Ramos (cell line): ENCODE measurements at regions not wholly inside any gene's neighbourhood (a gene's known extent, or its start where the extent isn't known, plus 50 kb on each side); places are given as distances from the start of the nearest gene placed in this dataset.

Source experiments
- in situ Hi-C: fragments of 300-500 bp; cut with MboI; formaldehyde crosslinking; loops from one replicate; pipeline ENCODE4 v1.14.3; 2022; ENCODE audit warnings: low sequenced_read_pairs; ENCODE audit not compliant: unreplicated experiment

DNA sequence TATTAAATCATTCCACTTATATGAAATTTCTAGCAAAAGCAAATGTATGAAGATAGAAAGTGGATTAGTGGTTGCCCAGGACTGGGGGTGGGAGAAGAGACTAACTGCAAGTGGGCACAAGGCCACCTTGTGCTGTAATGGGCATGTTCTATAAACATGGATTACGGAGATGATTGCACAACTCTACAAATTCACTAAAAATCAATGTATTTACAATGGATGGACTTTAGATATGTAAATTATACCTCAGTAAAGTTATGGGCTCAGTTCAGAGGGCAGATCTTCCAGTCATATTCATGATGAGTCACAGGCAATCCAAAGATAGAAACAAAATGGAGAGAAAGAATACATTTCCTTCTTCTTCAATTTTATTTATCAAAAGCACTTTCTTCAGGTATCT is 173.9 kb downstream of the NDUFA12 start:
- in situ Hi-C loops = no loop called here

DNA sequence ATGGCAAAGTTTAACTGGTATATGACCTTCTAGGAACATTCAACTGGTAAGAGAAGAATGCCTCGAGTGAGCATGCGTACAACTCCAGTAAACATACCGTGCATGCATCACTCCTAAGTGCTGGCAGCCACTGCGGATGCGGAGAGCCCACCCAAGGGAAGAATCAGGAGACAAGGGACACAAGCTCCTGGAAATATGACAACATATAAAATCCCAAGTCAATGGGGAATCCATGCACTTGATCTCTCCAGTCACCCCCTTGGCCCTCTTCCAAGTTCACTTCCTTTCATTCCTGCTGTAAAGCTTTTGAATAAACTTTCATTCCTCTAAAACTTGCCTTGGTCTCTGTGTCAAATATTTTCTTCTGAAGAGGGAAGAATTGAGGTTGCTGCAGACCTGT is 168.7 kb upstream of the TMCC3 start:
- in situ Hi-C loops = loop anchor here (5.0 kb wide), 1 partner anchor 53 kb away; no protein-coding TSS in a partner anchor

DNA sequence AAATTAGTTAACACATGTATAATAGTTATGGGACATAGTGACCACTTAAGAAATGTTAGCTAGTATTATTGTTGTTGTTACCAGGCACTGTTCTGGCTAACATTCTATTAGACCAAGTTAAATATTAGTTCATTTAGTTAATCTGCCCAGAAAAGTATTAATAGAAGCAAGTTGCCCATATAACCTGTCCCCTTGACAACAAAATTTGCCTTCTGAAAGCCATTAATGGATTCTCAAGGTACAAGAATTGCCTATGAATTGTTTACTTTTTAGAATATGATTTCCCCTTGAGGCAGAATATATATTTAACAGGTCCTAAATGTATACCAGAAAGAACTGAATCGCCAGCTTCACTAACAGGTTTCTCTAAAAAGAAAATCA is 167.3 kb upstream of the TMCC3 start:
- in situ Hi-C loops = loop anchor here (5.0 kb wide), 1 partner anchor 55 kb away; no protein-coding TSS in a partner anchor

DNA sequence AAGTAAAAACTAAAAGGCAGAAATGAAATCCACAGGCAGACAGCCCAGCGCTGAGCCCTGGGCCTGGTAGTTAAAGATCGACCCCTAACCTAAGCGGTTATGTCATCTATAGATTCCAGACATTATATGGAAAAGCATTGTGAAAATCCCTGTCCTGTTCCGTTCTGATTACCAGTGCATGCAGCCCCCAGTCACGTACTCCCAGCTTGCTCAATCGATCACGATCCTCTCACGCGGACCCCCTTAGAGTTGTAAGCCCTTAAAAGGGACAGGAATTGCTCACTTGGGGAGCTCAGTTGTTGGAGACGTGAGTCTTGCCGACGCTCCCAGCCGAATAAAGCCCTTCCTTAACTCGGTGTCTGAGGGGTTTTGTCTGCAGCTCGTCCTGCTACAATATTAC is 166.8 kb upstream of the TMCC3 start:
- in situ Hi-C loops = loop anchor here (5.0 kb wide), 1 partner anchor 55 kb away; no protein-coding TSS in a partner anchor

DNA sequence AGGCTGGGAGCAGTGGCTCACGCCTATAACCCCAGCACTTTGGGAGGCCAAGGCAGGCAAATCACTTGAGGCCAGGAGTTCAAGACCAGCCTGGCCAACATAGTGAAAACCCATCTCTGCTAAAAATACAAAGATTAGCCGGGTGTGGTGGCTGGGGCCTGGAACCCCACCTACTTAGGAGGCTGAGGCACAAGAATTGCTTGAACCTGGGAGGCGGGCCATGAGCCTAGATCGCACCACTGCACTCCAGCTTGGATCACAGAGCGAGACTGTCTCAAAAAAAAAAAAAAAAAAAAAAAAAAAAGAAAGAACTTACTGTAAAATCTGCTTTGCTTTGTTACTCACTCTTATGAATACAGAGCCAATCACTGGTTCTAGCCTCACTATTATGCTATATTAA is 166.4 kb upstream of the TMCC3 start:
- in situ Hi-C loops = loop anchor here (5.0 kb wide), 1 partner anchor 56 kb away; no protein-coding TSS in a partner anchor

DNA sequence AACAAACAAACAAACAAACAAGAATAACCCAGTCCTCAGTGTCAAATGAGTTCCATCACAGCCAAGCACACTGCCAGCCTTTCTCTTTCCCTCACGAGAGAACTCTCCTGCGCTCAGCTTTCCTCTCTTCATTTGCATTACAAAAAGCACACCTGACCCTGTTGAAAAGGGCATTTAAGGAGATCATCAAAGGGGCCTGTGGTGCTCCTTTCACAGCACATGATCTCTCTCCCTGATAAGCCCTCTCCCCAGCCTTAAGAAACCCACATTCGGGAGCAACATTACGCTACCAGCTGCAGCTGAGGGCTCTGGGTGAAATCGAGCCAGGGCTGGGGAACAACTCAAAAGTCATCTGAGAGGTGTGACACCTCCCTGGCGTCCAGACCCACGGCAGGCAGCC is 165.6 kb upstream of the TMCC3 start:
- in situ Hi-C loops = loop anchor here (5.0 kb wide), 1 partner anchor 56 kb away; no protein-coding TSS in a partner anchor

DNA sequence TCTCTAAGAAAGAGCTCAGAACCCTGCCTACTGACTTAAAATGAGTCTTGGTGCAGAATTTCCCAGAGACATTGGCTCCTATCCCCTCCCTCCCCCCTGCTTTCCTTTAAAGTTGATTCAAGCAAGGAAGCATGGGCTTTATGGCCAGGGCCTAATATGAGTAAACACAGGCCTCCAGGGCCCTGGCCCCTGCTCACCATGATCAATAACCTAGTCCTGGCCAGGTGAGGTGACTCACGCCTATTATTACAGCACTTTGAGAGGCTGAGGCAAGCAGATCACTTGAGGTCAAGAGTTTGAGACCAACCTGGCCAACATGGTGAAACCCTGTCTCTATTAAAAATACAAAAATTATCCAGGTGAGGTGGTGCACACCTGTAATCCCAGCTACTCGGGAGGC is 165.1 kb upstream of the TMCC3 start:
- in situ Hi-C loops = loop anchor here (5.0 kb wide), 1 partner anchor 57 kb away; no protein-coding TSS in a partner anchor

DNA sequence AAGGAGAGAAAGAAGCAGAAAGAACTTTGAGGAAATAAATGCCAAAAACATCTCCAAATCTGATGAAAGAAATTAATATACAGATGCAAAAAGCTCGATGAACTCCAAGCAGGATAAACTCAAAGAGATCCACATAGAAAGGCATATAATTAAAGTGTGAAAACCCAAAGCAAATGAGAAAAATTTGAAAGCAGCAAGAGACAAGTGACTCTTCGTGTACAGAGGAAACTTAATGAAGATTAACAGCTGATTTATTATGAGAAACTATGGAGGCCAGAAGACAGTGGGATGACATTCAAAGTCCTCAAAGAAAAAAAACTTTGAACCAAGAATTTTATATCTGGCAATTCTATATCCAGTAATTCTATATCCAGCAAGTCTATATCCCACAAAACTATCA is 163.0 kb upstream of the TMCC3 start:
- in situ Hi-C loops = no loop called here

DNA sequence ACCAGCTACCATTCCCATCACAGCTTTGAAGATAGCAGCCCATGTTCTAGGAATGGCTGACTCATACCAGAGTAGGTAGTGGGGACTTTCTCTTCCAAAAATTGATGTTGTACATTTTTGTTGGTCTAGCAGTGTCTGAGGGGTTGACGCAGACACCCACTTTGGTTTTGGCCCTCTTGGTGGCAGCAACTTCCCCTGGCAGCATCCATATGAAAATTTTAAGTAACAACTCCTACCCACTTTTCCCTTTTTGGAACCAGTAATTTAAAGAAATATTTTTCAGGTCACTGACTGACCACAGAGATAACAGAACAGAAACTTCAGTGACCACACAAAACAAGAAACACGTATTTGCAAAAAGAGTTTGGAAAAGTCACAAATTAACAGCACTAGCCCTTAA is 162.0 kb upstream of the TMCC3 start:
- in situ Hi-C loops = no loop called here

DNA sequence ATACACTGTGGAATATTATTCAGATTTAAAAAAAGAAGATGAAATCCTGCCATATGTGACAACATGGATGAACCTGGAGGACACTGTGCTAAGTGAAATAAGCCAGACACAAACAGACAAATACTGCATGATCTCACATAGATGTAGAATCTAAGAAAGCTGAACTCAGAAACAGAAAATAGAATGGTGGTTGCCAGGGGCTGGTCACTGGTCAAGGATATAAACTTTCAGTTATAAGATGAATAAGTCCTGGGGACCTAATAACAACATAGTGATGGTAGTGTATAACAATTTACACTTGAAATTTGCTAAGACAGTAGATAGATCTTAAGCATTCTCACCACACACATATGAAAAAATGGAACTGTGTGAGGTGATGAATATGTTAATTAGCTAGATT is 161.3 kb upstream of the TMCC3 start:
- in situ Hi-C loops = no loop called here

DNA sequence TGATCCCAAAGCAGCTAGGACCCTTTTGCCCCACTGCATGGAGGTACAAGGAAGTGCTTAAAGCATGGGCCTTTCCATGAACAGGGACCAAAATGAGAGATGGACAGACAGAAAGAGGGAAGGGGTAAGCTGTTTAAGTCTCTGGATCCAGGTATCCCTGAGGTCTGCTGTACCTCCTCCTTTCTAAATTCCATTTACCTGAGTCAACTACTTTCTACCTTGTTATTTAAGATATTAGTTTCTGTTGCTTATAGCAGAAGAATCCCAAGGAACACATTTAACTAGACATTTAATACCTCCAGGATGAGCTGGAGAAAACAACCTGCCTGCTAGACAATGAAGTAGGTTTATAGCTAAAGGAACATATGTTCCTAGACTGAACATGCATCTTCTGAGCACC is 157.6 kb upstream of the TMCC3 start:
- in situ Hi-C loops = no loop called here

DNA sequence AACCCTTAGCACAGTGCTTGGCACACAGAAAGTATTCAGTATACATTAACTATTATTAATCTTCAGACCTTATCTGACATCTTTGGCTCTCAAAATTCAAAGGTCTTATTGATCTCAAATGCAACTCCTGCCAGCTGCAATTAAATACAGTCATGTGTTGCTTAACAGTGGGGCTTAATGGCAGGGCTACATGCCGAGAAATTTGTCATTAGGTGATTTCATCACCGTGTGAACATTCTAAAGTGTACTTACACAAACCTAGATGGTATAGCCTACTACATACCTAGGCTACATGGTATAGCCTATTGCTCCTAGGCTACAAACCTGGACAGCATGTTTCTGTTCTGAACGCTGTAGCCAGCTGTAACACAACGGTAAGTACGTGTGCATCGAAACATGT is 156.3 kb upstream of the TMCC3 start:
- in situ Hi-C loops = no loop called here

DNA sequence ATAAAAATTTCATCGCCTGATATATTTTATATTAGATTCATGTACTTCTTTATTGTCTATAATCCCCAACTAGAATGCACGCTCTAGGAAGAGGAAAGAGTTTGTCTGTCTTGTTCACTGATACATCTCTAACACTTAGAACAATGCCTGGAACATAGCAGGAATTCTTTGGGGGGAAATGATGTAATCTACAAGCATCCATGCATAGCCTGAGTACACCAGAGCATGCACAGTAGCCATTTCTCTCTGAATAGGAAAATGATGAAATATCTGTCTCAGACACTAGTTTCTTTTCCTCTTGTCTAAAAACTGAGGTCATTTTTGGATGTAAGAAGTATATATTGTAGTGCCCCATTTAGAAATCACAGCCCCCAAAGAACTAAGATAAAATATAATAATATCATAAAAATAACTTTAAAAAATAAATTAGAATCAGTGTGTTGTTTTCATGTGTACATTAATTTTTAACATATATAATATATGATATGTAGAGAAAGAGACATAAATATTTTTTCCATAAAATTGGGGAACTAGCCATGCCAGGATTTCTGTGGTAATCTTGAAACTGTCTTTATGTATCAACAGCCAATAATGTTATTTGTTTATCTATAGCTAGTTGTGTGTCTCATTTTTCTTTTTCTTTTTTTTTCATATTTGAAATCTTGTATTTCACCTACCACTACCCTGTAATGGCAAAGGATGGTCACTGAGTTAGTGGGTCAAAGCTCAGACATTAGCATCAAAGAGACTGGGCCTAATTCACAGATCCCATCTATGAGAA is 155.6 kb upstream of the TMCC3 start:
- in situ Hi-C loops = no loop called here

DNA sequence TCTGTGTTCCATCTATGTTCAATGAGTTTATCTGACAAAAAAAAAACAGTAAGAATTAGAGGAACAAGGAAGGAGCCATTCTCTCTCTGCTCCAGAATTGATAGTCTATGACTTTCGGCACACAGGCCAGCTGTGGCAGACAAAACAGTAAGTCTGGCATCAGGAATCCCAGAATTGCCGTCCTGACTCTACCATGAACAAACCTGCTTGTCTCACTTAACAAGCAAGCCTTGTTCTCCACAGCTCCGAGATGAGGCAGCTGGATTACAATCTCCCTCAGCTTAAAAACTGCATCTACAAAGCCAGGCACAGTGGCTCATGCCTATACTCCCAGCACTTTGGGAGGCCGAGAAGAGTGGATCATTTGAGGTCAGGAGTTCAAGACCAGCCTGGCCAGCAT is 153.6 kb upstream of the TMCC3 start:
- in situ Hi-C loops = no loop called here

DNA sequence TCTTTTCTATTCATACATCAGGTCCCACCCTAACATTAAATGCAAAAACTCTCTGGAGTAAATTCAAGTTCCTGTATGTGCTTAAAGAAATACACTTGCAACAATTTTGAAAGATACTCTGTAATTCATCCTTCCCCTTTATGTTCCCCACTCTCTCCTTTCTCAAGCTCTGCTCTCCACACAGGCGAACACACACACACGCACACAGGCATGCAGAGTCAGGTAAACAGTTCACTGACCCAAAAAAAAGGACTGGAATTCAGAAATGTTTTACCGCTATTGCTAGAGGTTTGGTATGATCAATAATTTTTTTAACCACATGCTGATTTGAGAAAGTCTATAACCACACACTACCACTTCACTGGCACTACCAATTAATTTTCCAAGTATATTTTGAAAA is 152.4 kb upstream of the TMCC3 start:
- in situ Hi-C loops = no loop called here

DNA sequence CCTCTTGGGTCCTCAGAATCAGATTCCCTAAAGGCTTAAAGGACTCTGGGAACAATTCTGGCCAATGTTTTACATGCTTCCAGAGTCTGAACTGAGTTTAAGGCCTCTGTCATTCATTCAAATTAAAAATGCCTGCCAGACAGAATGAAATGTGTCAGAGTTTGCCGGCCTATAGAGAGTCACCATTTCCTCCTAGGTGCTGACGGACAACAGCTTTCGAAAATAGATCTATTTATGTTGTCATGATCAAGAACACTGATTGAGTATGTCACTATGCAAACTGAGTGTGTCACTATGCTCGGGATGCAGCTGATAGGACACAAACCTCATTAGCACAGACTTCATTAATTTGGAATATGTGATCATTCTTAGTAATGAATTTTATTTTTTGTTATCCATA is 151.4 kb upstream of the TMCC3 start:
- in situ Hi-C loops = no loop called here

DNA sequence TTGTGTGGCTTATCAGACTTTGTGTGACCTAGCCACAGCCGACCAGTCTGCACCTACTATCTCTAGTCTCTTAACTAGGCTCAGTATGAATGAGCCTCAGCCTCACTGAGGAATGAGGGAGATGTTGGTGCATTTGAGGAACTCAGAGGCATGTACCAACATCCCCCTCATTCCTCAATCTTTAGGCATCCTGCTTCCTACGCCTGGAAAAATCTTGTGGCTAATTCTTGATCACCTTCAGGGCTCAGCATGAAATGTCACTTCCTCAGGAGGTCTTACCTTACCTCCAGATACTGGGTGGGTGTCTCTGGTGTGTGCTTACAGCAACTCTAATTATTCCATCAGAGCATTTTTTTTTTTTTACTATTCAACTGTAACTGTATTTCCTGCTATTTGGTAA is 148.8 kb upstream of the TMCC3 start:
- in situ Hi-C loops = no loop called here

DNA sequence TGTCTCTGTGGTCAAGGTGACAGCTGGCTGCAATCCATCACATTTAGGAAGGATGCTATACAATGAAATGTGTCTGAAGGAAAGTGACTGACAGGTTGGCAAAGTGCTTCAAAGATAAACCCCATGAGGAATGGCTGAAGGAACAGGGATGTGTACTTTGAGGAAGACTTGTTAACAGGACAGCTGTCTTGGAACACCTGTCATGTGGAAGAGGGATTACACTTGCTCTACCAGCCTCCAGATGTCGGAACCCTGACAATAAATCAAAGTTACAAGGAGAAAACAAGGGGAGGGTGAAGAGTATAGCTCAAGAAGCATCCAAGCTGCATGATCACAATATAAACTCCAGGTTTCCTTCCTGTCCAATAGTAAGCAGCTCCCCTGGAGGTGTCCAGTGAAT is 147.8 kb upstream of the TMCC3 start:
- in situ Hi-C loops = no loop called here

DNA sequence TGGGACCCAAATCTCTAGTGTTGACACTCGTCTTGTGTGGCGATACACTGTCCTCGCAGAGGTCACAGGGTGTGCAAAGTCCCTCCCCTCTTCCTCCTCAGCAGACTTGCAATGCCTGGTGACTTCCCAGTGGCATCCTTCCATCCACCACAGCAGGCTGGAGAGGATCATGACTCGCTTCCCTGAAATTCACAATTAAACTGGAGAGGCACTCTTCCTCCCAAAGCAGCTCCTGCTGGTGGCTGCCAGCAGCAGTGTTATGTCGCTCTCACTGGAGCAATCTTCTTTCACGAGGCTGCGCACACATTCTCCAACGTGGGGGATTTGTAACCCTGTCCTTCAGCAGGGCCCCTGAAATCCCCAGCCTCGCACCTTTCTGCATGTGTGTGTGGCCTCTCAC is 145.2 kb upstream of the TMCC3 start:
- in situ Hi-C loops = no loop called here

DNA sequence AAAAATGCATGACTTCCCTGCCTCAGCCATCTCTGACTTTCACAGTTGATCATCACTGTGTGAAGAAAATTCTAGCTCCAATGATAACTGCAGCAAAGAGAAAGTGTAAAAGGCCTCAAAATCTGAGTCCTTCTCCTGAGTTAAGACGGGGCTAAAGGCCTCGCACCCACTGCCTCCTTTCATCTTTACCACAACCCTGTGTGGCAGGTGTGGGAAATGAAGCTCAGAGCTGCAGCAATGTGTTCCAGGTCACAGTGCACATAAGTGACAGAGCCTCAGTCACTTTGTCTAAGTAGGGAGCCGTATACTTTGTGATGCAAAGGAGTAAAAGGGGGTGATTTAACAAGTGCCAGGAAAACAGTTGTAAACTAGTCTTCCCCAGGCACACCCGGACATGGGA is 144.7 kb upstream of the TMCC3 start:
- in situ Hi-C loops = no loop called here

DNA sequence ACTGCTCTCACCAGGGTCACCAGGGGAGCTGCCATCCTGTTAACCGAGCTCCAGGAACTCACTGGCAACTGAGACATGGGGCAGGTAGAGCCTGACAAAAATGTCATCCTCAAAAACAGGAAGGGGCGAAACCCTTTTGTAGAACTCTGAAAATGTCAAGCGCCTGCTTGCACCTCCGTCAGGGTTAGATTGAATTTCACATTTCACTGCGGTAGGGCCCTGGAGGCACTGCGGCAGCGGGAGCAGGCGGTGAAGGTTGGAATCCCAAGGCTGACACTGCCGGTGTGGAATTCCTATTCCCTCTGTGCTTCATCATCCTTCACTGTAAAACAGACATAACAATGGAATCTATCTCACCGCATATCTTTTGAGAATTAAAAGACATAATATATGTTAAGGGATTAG is 142.8 kb upstream of the TMCC3 start:
- in situ Hi-C loops = no loop called here

DNA sequence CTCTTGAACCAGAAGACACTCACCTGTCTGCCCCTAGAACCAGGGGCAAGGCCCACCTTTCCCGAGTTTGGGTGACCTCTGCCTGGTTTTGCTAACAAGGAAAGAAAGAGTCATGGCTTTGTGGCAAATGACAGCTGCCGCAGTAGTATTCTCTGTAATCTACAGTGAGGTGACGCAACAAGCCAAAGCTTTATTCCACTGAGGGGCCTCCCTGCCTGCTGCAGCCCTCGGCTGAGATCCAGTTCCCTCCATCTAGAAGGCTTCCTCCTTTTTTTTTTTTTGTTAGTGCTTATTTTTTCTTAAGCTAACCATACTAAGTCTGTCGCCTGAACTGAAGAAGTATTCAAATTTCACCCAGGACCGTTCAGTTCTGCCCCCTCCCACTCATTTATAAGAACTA is 142.3 kb upstream of the TMCC3 start:
- in situ Hi-C loops = no loop called here
